Colonic mucosa (tissue), 4 donors: ENCODE measurements at regions not wholly inside any gene's neighbourhood (a gene's known extent, or its start where the extent isn't known, plus 50 kb on each side); places are given as distances from the start of the nearest gene placed in this dataset.

Experiments used
- DNase-seq: peaks from one replicate; pipeline ENCODE4 v3.0.0-alpha.2; 2020
- H3K27ac ChIP-seq: fragments of 200-600 bp; one replicate; pipeline ENCODE4 v1.8.0; 2021
- H3K27me3 ChIP-seq: fragments of 200-600 bp; one replicate; pipeline ENCODE4 v1.8.0; 2021
- H3K36me3 ChIP-seq: fragments of 200-600 bp; one replicate; pipeline ENCODE4 v1.8.0; 2021
- H3K4me1 ChIP-seq: fragments of 200-600 bp; one replicate; pipeline ENCODE4 v1.8.0; 2021; ENCODE audit warnings: mild to moderate bottlenecking
- H3K4me3 ChIP-seq: fragments of 200-600 bp; one replicate; pipeline ENCODE4 v1.8.0; 2021
- H3K9ac ChIP-seq, 2 donors: one replicate each; pipeline ENCODE4 v1.7.0; 2013; ENCODE audit warnings: control low read depth in 2 of 2, low read depth in 2 of 2, low read length in 2 of 2
- H3K9me3 ChIP-seq: fragments of 200-600 bp; one replicate; pipeline ENCODE4 v1.8.0; 2021
- intact Hi-C: fragments of 100-400 bp; cut with DNase I; formaldehyde crosslinking; loops from one replicate; pipeline ENCODE4 v1.14.1; 2022
- TF ChIP-seq, protein P1 (sequence below): fragments of 200-600 bp; IDR thresholded peaks from one replicate; pipeline ENCODE4 v1.8.0; 2022; ENCODE audit warnings: antibody characterized with exemption, mild to moderate bottlenecking
- donor health status: healthy.
- donor health status: DM: no; HTN: no; CAD: no.
- donor health status: DM: no; HTN: no; CAD: no.

DNA sequence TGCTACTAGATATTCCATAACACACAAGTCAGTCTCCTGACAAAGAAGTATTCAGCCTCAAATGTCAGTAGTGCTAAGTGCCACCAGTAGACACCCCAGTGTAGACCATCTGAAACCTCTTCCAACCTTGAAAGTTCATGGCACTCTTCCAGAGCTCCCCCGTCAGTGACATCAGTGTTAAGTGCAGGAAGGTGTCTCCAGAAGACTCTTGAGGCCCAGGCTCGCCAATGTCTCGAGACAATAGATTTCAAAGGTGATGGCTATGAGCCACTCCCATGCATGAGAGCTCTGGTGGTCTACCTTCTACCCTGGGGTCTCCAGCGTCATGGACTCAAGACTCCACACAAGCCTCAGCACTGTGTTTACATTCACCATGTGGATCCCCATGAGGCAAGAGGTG lies 183.8 kb downstream of the SMAD2 start:
- intact Hi-C loops: loop anchor here (5.0 kb wide), 2 partner anchors 349 to 534 kb away; no protein-coding TSS in a partner anchor
- Histone ChIP-seq H3K27me3 (no peaks in the 10 kb centered on the region), H3K4me1 (no peaks in the 10 kb centered on the region), H3K27ac (no peak overlapping the region), H3K4me3 (no peak overlapping the region), H3K9ac (no peak overlapping the region), H3K9me3 (no peaks in the 10 kb centered on the region), H3K36me3 (no peaks in the 10 kb centered on the region)
- no peak for DNase-seq
- TF ChIP-seq, protein P1, sequence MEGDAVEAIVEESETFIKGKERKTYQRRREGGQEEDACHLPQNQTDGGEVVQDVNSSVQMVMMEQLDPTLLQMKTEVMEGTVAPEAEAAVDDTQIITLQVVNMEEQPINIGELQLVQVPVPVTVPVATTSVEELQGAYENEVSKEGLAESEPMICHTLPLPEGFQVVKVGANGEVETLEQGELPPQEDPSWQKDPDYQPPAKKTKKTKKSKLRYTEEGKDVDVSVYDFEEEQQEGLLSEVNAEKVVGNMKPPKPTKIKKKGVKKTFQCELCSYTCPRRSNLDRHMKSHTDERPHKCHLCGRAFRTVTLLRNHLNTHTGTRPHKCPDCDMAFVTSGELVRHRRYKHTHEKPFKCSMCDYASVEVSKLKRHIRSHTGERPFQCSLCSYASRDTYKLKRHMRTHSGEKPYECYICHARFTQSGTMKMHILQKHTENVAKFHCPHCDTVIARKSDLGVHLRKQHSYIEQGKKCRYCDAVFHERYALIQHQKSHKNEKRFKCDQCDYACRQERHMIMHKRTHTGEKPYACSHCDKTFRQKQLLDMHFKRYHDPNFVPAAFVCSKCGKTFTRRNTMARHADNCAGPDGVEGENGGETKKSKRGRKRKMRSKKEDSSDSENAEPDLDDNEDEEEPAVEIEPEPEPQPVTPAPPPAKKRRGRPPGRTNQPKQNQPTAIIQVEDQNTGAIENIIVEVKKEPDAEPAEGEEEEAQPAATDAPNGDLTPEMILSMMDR: no peak

DNA sequence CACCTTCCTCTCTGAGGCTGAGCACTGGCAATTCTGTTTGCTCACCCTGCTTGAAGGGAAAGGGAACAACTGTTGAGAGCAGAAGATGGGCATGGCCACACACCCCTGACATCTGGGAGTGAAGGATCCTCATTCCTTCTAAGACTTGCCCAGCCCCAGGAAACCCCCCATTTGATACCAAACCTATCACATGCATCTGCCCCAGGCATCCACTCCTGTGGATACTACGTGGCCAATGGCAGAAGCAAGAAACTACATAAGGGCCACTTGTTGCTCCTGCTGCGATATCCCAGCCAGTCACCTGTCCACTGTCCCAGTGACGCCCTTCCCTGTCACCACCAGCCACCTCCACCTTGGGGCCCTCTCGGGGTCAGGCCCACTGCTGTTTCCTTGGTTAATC lies 185.2 kb downstream of the SMAD2 start:
- intact Hi-C loops: loop anchor here (5.0 kb wide), 2 partner anchors 348 to 533 kb away; no protein-coding TSS in a partner anchor
- no peak for DNase-seq
- no peak overlapping the region for H3K9ac ChIP-seq
- no peaks in the 10 kb centered on the region for H3K27me3 ChIP-seq
- H3K9me3 ChIP-seq: no peaks in the 10 kb centered on the region
- TF ChIP-seq, protein P1: no peak
- no peak overlapping the region for H3K4me3 ChIP-seq
- no peaks in the 10 kb centered on the region for H3K4me1 ChIP-seq
- H3K36me3 ChIP-seq: no peaks in the 10 kb centered on the region
- no peak overlapping the region for H3K27ac ChIP-seq

DNA sequence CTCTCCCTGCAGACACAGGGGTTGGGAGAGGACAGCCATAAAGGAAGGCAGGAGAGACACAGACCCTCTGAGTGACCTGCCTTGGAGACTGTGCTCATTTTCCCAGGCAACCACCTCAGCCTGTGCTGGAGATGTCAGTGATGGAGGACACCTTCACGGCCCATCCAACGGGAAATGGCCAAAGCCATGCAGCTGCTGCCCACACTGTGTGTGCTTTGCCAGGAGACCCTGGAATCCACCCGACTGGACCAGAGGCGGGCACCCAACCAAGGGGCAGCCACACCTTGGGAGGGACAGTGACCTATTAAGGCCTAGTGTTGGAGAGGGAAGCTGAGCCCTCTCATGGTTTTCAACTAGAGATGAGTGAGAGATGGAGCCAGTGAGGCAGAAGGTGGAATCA lies 192.5 kb downstream of the SMAD2 start:
- Histone ChIP-seq H3K4me1 (no peaks in the 10 kb centered on the region), H3K36me3 (no peaks in the 10 kb centered on the region), H3K27ac (no peak overlapping the region), H3K27me3 (no peaks in the 10 kb centered on the region), H3K9ac (no peak overlapping the region), H3K4me3 (no peak overlapping the region), H3K9me3 (no peaks in the 10 kb centered on the region)
- DNase-seq: peak; percentile 5
- TF ChIP-seq, protein P1: no peak
- intact Hi-C loops: no loop called here

DNA sequence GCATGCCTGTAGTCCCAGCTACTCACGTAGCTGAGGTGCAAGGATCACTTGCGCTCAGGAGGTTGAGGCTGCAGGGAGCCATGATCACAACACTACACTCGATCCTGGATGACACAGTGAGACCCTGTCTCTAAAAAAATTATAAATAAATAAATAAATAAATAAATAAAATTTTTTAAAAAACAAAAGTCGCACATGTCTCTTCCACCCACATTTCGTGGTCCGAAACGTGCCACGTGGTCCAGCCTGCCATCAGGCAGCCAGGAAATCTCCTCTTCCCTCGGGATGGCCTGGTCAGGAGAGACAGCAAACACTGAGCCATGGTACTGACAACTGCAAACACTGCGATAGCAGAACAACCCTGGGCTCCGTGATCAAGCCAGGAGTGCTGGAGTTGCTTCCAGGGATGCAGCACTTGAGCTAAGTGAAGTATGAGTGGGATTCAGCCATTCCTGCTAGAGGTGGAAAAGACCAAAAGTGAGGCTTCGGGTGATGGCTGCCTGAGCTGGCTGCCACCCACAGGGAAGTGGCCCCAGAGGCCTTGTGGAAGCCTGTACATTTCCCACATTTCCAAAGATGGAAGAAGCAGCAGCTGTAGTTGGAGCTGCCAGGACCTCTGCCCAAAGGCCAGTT lies 193.1 kb downstream of the SMAD2 start:
- Histone ChIP-seq H3K9ac (no peak overlapping the region), H3K36me3 (no peaks in the 10 kb centered on the region), H3K4me3 (no peak overlapping the region), H3K27me3 (no peaks in the 10 kb centered on the region), H3K27ac (no peak overlapping the region), H3K4me1 (no peaks in the 10 kb centered on the region), H3K9me3 (no peaks in the 10 kb centered on the region)
- TF ChIP-seq, protein P1: no peak
- intact Hi-C loops: no loop called here
- peak; percentile 7 for DNase-seq

DNA sequence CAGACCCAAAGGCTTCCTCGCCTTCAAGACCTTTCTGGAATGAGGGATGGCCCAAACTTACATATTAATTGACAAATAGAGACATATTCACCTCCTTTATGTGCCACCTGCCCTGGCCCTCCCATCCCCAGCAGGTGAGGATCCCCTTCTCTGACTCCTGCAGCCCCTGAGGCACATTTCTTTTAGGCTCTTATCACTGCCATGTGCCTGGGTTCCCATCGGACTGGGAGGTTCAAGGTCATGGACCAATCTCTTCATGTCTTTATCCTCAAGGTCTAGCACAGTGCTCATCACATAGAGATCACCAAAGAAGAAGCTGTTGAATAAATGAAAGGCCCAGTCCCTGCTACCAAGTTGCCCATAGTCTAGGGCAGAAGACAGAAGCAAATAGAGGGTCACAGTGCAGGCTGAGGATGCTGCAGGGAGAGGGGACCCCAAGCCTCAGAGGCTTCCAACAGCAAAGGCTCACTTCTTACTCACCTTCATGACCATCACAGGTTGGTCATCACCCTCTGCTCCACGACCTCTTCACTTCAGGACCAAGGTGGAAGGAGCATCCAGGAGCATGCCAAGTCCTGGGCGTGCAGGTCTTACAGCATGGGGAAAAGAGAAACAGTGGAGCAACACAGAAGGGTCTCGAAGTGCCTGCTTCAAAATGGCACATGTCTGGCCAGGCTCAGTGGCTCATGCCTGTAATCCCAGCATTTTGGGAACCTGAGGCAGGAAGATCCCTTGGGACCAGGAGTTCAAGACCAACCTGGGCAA lies 193.9 kb downstream of the SMAD2 start:
- Histone ChIP-seq H3K9me3 (no peaks in the 10 kb centered on the region), H3K27me3 (no peaks in the 10 kb centered on the region), H3K27ac (no peak overlapping the region), H3K4me3 (no peak overlapping the region), H3K4me1 (no peaks in the 10 kb centered on the region), H3K36me3 (no peaks in the 10 kb centered on the region), H3K9ac (no peak overlapping the region)
- intact Hi-C loops: no loop called here
- TF ChIP-seq, protein P1: no peak
- peak; percentile 8 for DNase-seq
